ENCODE measurements at regions not wholly inside any gene's neighbourhood (a gene's known extent, or its start where the extent isn't known, plus 50 kb on each side); places are given as distances from the start of the nearest gene placed in this dataset.
A peak's percentile ranks its signal among the peaks of the same experiment; 100 is the strongest.
"Not testable (repeated sequence)": the region's sequence is repeated elsewhere in the genome, so short reads cannot be mapped to it uniquely, and the experiment has no call there.

DNA sequence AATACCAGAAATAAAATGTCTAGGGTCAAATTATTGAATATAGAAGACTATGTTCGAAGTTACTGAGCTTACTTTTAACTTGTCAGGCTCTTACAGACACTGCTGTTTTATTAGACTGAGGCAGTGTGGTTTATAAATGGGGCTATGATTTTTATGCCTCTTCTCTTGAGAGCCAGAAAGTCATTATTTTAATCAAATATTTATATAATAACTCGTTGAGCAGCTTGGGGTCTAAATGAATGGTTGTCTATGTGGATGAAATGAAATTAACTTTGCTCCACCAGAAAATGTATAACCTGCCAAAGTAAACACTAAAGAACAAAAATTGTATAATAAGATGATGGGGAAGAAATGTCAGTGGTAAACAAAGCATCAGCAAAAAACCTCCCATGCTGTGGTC, 175.6 kb upstream of the THSD7A start:
- no peak for DNase-seq

DNA sequence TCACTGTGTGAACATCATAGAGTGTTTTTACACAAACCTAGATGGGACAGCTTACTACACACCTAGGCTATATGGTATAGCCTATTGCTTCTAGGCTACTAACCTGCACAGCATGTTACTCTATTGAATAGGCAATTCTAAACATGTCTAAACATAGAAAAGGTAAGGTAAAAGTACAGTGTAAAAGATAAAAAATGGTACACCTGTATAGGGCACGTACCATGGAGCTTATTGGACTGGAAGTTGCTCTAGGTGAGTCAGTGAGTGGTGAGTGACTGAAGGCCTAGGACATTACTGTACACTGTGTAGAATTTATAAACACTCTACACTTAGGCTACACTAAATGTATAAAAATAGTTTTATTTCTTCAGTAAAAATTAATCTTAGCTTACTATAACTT, 182.0 kb upstream of the THSD7A start:
- no peak for DNase-seq

DNA sequence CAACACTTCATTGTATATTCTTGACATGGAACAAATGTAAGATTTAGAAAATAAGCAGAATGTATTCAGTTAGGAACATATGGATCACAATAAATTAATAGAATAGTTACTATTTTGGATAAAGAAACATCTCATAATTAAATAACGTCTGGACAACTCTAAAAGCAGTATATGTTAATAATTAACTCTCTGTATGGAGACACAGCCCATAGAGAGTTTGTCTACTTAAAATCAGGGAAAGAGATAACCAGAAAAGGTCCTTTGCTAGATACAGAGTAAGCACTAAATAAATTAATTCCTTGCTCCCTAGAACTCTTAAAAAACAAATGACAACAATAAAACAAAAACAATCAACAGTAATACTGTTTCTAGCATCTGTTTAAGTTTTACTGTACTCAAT, 184.4 kb upstream of the THSD7A start:
- DNase-seq, result no peak

DNA sequence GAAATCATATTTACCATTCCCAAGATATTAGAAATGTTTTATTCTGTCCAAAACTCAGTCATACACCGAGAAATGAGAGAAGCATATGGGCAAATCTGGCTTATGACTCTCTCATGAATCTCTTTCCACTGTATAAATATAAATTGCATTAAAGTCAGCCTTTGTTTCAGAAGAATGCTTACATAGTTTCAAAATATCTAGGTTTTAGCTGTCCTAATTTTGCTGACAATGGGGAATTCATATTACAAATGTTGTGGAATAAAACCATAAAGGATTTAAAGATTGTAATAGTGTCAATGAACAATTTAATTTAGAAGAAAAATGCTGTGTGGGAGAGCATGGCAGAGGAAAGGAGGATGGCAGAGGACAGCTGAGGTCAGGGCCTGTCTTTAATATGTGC, 185.0 kb upstream of the THSD7A start:
- no peak for DNase-seq

DNA sequence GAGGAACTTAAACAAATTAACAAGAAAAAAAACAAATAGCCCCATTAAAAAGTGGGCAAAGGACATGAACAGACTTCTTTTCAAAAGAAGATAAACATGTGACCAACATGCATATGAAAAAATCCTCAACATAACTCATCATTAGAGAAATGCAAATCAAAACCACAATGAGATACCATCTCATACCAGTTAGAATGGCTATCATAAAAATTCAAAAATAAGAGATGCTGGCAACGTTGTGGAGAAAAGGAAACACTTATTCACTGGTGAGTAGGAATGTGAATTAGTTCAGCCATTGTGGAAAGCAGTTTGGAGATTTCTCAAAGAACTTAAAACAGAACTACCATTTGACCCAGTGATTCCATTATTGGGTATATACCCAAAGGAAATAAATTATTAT, 189.1 kb upstream of the TMEM106B start:
- not testable (repeated sequence) for DNase-seq

DNA sequence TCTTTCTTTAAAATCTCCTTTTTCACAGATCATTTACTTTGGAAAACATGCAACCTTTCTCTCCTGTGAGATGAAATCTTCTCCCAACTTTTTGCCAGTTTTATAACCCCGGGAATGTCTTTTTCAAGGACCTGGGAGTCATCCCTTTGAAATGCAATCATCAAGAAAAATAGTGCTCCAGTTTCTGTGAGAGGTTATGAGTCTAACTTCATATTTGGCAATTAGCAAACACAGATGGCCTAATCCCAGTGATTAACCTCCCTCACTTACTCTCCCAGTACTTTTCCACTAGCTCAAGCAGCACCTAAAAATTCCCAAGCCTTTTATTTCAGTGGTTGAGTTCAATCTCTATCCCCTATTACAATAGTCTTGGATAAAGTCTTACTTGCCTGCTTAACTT, 185.8 kb upstream of the TMEM106B start:
- DNase-seq, result no peak

DNA sequence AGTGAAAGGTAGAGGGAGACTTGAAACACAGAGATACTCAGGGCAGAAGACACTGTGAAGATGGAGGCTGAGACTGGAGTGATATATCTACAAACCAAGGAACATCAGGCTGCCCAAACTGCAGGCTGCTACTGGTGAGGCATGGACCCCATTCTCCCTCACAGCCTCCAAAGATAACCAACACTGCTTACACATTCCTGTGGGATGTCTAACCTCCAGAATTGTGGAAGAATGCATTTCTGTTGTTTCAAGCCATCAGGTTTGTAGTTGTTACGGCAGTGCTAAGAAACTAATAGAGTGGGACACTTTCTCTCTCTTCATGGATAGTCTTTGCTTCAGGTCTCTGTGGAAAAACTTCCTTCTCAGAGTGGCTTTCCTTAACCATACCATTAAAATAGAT, 182.6 kb upstream of the TMEM106B start:
- DNase-seq, result no peak

DNA sequence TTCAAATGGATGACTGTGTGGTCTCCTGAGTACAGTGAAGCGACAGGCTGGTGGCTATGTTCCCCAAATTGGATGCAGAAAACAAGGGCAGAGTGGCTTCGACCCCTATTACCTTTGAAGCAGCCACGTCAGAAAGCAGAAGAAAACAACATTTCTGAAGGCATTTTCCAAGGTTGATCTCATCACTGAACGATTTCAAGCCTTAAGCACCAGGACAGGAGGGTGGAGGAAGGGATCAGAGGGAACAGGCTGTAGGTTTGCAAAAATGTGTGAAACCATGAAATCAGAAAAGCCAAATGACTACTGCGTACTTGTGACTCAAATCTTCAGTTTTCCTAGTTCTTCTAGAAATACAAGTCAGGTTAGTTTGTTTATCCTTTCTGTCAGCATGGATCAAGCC, 181.0 kb upstream of the TMEM106B start:
- DNase-seq, result no peak

DNA sequence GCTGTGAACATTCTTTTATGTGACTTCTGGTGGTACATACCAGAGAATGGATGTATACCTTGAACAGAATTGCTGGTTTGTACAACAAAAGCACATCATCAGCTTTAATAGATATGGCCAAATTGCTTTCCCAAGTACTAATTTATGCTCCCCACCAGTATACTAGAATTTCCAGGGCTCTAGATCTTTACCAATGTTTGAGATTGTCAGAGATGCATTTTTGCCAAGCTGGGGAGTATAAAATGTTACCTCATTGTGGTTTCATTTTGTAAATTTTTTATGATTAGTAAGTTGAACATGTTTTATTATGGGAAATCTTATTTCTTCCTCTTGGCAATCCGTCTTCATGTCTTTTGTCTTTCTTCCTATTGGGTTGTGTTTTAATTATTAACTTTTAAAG, 179.9 kb upstream of the TMEM106B start:
- no peak for DNase-seq

DNA sequence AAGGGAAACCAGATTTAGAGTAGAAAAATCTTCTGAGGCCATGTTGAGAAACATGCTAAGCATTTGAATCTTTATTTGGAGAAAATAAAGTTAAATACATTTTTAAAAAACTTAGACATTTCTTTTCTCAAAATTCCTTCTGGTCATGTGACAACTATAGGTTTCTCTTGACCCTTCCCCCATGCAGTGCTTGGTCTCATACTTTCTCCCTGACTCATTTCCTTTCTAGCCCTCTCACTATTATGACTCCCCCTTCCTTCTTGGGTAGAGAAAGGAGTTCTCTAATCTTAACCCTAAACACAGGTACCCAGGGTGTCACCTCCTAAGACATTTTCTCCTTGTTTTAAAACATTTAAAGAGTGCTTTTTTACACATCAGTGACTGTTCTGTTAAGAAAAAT, 179.5 kb upstream of the TMEM106B start:
- DNase-seq, result no peak

DNA sequence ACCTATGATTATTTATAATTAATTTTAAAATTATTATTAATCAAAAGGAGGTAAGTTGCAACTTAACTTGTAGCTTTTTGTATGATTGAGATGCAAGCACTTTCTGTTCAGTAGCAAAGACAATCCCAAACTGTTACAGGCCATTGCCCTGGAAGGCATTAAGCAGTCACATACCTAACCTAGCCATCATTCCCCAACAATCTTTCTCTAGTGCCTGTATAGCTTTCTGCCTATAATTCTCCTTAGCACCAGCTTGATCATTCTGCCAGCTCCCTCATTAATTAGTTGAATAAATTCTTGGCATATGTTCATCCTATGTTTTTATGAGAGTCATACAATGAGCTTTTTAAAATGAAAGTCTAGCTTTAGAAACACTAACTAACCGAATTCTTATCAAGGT, 178.9 kb upstream of the TMEM106B start:
- no peak for DNase-seq

DNA sequence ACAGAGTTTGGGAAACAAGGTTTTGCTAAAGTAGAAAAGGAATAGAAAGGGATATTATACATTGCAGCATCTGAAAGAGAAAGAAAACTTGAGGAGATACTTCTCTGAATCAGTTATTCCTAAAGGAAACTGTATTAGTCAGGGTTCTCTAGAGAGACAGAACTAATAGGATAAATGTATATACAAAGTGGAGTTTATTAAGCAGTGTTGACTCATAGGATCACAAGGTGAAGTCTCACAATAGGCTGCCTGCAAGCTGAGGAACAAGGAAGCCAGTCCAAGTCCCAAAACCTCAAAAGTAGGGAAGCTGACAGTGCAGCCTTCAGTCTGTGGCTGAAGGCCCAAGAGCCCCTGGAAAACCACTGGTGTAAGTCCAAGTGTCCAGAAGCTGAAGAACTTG, 167.6 kb upstream of the TMEM106B start:
- DNase-seq, result peak in 1 of 3 donors; percentile 4

DNA sequence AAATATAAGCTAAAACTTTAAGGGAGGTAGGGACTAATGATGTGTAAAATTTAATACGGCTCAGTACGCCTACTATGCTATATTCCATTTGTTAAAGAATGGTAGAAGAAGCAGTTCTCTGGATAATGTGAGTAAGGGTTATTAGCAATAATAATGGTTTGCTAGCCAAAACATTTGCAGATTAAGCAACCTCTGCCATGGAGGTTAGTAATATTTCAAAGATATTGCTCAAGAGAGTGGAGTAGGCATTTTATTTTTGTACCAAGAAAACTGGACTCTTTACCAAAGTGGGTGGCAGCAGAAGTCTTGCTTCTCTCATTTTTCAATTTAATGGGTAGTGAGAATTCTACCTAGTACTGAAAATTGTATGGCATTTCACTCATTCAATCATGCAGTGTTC, 158.9 kb upstream of the TMEM106B start:
- DNase-seq, result peak in 1 of 3 donors; percentile 28

DNA sequence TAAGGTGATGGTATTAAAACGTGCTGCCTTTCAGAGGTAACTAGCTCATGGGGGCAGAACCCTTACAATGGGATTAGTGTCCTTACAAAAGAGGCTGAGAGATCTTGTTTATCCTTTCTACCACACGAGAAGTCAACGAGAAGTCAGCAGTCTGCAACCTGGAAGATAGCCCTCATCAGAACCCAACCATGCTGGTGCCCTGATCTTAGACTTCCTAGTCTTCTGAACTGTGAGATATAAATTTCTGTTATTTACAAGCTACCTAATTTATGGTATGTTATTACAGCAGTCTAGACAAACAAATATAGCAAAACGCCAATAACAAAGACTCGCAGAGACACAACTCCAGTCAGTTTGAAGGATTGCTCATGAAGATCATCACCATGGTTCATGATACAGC, 157.5 kb upstream of the TMEM106B start:
- DNase-seq, result no peak

DNA sequence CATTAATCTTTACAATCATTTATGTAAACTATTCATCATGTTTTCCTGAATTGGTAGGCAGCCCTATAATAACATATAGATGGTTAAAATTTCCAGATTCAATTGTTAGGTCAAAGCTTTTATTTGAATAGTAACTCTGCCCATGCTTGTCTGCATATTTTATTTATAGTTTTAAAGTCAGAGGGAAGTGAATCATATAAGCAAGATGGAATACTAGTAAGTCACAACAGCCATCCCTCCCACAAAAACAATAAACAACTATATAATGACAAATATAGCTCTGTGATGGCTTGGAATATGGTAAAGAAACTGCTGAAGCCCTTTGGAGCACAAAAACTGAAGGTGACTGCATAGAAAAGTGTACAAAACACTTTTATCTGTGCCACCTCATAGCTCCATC, 156.3 kb upstream of the TMEM106B start:
- DNase-seq, result no peak

DNA sequence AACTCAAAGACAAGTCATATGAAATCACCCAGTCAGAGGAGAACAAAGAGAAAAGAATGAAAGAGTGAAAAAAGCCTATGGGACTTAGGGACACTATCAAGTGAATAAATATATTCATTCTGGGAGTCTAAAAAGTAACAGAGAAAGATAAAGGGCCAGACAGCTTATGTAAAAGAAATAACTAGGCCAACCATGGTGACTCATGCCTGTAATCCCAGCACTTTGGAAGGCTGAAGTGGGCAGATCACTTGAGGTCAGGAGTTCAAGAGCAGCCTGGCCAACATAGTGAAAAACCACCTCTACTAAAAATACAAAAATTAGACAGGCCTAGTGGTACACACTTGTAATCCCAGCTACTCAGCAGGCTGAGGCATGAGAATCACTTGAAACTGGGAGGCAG, 154.7 kb upstream of the TMEM106B start:
- no peak for DNase-seq

DNA sequence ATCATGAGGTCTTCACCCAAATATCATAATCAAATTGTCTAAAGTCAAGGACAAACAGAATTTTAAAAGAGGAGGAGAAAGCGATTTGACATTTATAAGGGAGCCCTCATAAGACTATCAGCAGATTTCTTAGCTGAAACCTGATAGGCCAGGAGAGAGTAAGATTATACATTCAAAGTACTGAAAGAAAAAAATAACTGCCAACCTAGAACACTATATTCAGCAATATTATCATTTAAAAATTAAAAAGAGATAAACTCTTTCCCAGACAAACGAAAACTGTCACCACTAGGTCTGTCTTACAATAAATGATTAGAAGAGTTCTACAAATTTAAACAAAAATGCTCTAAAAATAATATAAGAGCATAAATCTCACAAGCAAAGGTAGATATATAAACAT, 154.1 kb upstream of the TMEM106B start:
- no peak for DNase-seq

DNA sequence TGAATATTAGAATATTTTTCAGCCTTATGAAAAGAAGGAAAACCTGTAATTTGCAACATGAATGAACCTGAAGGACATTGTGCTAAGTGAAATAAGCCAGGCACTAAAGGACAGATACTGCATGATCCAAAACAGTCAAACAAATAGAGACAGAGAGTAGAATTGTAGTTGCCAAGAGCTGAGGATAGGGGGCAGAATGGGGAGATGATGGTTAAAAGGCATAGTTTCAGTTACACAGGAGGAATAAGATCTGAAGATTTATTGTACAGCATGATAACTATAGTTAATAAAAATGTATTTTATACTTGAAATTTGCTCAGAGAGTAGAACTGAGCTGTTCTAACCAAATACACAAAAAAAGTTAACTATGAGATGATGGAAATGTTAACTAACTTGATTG, 149.0 kb upstream of the TMEM106B start:
- DNase-seq, result no peak

DNA sequence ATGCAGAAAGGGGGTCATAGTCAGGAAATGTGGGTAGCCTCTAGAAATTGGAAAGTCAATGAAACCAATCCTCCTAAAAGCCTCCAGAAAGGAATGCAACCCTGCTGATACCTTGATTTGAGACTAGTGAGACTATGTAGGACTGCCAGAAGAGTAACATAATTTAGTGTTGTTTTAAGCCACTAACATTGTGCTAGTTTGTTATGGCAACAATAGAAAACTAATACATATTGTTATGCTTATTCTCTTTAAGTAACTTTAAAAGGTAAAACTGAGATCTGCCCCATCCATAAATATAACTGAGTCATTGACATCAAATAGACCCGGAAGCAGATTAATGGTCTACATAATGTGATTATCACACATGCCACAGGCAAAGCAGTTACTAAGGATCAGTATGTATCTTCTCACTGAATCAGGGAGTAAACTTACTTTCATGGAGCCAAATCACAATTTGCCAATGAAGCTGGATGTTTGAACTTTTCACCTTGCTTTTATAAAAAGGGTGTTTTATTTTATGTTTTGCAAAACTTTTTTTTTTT, 146.4 kb upstream of the TMEM106B start:
- no peak for DNase-seq

DNA sequence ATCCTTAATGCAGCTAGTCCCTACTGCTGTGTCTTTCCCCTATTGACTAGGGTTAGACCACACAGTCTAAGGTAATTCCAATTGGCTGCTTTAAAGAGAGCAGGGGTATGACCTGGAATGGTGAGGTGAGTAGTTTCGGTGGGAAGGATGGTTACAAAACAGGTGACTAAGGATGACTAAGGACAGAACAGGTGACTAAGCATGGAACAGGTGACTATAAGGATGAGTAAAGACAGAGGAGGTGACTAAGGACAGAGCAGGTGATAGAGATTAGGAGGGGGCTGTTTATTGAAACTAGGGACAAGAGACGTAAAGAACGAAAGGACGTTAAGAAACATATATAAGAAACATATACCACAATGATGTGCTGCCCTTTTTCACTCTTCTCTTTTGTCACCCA, 145.1 kb upstream of the TMEM106B start:
- no peak for DNase-seq

DNA sequence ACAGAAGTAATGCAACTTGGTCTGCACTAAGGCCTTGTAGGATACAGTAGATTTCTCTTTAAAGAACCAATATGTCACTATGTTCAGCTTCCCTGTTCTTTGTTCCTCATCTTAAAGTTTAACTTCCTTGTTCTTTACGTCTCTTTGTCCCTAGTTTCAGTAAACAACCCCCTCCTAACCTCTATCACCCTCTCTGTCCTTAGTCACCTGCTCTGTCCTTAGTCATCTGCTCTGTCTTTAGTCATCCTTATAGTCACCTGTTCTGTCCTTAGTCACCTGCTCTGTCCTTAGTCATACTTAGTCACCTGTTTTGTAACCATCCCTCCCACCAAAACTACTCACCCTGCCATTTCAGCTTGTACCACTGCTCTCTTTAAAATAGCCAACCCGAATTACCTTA, 144.6 kb upstream of the TMEM106B start:
- peak; percentile 39 to 59 (median 54) for DNase-seq

DNA sequence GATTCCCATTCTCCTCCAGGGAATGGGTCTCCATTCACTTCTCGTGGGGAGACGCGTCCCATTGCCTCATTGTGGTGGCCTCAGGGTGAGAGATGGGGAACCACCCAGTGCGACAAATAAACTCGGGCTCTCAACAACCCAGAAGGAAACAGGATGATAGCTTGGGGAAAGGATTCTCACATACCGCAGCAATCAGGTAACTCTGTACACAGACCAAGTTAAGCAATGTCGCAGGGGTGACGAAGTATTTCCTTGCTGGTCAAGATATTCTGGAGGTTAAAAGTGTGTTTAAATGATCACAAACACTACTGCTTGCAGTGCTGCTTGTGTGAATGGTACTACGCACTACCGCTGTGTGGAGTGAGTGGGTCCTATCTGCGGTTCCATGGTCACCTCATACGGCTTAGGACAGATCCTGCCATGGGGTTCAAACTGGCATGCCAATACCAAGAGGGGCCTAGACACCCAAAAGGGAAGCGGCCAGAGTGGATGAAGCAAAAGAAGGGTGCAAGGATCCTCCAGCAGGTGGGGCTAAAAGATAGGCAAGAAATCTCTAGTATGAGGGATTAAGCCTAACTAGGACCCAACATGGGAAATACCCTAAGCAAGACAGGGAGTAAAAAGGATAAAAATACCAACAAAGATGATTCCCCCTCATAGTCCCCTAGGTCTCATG, 143.8 kb upstream of the TMEM106B start:
- DNase-seq, result peak; percentile 55 to 58 (median 56)

DNA sequence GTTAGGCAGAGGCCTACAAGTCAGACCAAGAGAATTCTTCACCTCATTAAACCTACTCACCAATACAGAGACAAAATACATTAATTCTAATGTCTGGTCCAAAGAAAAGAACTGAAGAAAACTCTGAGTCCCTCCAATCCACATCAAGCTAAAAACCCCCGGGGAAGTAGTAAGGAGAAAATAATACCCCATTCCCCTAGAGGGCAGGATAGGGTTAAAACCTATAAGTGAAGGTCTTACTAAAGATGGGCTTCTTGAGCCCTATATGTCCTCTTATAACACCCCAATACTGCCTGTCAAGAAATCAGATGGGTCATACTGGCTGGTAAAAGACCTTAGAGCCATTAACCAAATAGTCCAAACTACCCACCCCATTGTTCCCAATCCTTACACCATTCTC, 141.3 kb upstream of the TMEM106B start:
- no peak for DNase-seq

DNA sequence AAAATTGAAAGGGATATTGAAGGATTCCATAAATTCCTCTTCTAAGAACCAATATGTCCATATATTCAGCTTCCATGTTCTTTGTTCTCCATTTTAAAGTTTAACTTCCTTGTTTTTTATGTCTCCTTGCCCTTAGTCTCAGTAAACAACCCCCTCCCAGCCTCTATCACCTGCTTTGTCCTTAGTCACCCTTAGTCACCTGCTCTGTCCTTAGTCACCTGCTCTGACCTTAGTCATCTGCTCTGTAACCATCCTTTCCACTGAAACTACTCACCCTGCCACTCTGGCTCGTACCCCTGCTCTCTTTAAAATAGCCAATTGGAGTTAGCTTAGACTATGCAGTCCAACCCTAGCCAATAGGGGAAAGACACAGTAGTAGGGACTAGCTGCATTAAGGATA, 136.2 kb upstream of the TMEM106B start:
- DNase-seq, result no peak

DNA sequence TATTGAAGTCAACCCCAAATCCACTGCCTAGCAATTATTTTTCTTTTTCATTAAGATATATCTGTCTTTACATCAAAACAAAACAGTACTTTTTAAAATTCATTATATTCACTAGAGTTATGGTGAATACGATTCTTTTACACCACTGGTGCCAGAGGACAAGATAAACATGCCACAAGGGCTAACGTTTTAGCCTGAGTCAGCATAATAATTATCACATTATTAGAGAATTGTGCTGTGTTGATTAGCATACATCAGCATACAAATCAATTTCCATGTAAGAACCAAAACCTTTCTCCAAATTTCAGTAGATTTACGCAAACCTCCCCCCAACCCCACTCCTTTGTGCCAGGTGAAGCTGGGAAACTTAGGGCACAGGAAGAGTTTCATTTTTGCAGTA, 131.1 kb upstream of the TMEM106B start:
- no peak for DNase-seq

Data from suppressor macrophage treated with lipopolysaccharide for 1 hour (primary cell).